ENCODE measurements at regions not wholly inside any gene's neighbourhood (a gene's known extent, or its start where the extent isn't known, plus 50 kb on each side); places are given as distances from the start of the nearest gene placed in this dataset.

- H3K4me1 ChIP-seq (ENCODE audit: insufficient read depth, low read length): peaks cover 8% of the 10 kb centered on the region
- H2AFZ ChIP-seq (ENCODE audit: low read length): no peak overlapping the region
- H3K9me2 ChIP-seq (replicated peaks; ENCODE audit: low read length): no peaks in the 10 kb centered on the region
- no TSS peak for BruUV-seq (replicated peaks)
- ChIA-PET POLR2A (ENCODE audit: unreplicated experiment) (no interaction called here), CTCF (no interaction called here)
- no peaks in the 10 kb centered on the region for H3F3A ChIP-seq (ENCODE audit: low read length, unreplicated experiment)
- no peak overlapping the region for H3K4me3 ChIP-seq (ENCODE audit: low read length)
- H3K9ac ChIP-seq (ENCODE audit: low read length): no peak overlapping the region
- no peak for ATAC-seq
- no peaks in the 10 kb centered on the region for H3K9me3 ChIP-seq (ENCODE audit: low read length)
- no peak overlapping the region for H3K4me2 ChIP-seq (ENCODE audit: low read length)
- intact Hi-C loops (cut with micrococcal nuclease): loop anchor here (1.0 to 5.0 kb wide), 2 partner anchors 118 to 291 kb away; no protein-coding TSS in a partner anchor
- H4K20me1 ChIP-seq (ENCODE audit: low read length): no peaks in the 10 kb centered on the region
- TF ChIP-seq EZH2 (IDR thresholded peaks at IDR 0.05; ENCODE audit: low read length, unreplicated experiment): no peak
- no peak for TF ChIP-seq CTCF (conservative IDR thresholded peaks at IDR 0.05; ENCODE audit: low read depth, low read length)
- no peak for TF ChIP-seq EZH2phosphoT487 (IDR thresholded peaks at IDR 0.05; ENCODE audit: borderline replicate concordance, low read length)
- no peak for DNase-seq
- no peak overlapping the region for H3K27ac ChIP-seq (ENCODE audit: low read length)
- no peaks in the 10 kb centered on the region for H3K79me2 ChIP-seq (ENCODE audit: low read length)
- no peaks in the 10 kb centered on the region for H3K27me3 ChIP-seq (ENCODE audit: low read length)
- no peaks in the 10 kb centered on the region for H3K36me3 ChIP-seq (ENCODE audit: low read depth, low read length)
Observed at GRCh38 chr13:39263531-39263930, 225.3 kb downstream of the NHLRC3 start.

GRCh38 chr13:39266426-39266825, 228.2 kb downstream of the NHLRC3 start:
- BruUV-seq (replicated peaks): no TSS peak
- H3F3A ChIP-seq (ENCODE audit: low read length, unreplicated experiment): no peaks in the 10 kb centered on the region
- H3K4me3 ChIP-seq (ENCODE audit: low read length): no peak overlapping the region
- H3K79me2 ChIP-seq (ENCODE audit: low read length): no peaks in the 10 kb centered on the region
- no peaks in the 10 kb centered on the region for H4K20me1 ChIP-seq (ENCODE audit: low read length)
- H2AFZ ChIP-seq (ENCODE audit: low read length): no peak overlapping the region
- H3K9ac ChIP-seq (ENCODE audit: low read length): no peak overlapping the region
- ChIA-PET POLR2A (ENCODE audit: unreplicated experiment) (no interaction called here), CTCF (no interaction called here)
- no peaks in the 10 kb centered on the region for H3K36me3 ChIP-seq (ENCODE audit: low read depth, low read length)
- H3K27me3 ChIP-seq (ENCODE audit: low read length): no peaks in the 10 kb centered on the region
- H3K9me3 ChIP-seq (ENCODE audit: low read length): no peaks in the 10 kb centered on the region
- H3K4me2 ChIP-seq (ENCODE audit: low read length): no peak overlapping the region
- no peaks in the 10 kb centered on the region for H3K9me2 ChIP-seq (replicated peaks; ENCODE audit: low read length)
- intact Hi-C loops (cut with micrococcal nuclease): no loop called here
- H3K4me1 ChIP-seq (ENCODE audit: insufficient read depth, low read length): no peaks in the 10 kb centered on the region
- no peak overlapping the region for H3K27ac ChIP-seq (ENCODE audit: low read length)
- TF ChIP-seq EZH2 (IDR thresholded peaks at IDR 0.05; ENCODE audit: low read length, unreplicated experiment) (no peak), EZH2phosphoT487 (IDR thresholded peaks at IDR 0.05; ENCODE audit: borderline replicate concordance, low read length) (no peak), CTCF (conservative IDR thresholded peaks at IDR 0.05; ENCODE audit: low read depth, low read length) (no peak)
- DNase-seq (peak; percentile 25), ATAC-seq (no peak)

- Histone ChIP-seq H4K20me1 (ENCODE audit: low read length) (no peaks in the 10 kb centered on the region), H3K4me3 (ENCODE audit: low read length) (no peak overlapping the region), H3K27me3 (ENCODE audit: low read length) (no peaks in the 10 kb centered on the region), H3K36me3 (ENCODE audit: low read depth, low read length) (no peaks in the 10 kb centered on the region), H3K9me2 (replicated peaks; ENCODE audit: low read length) (no peaks in the 10 kb centered on the region), H3K4me1 (ENCODE audit: insufficient read depth, low read length) (no peaks in the 10 kb centered on the region), H3K4me2 (ENCODE audit: low read length) (no peak overlapping the region), H2AFZ (ENCODE audit: low read length) (no peak overlapping the region), H3K9me3 (ENCODE audit: low read length) (no peaks in the 10 kb centered on the region), H3K79me2 (ENCODE audit: low read length) (no peaks in the 10 kb centered on the region), H3F3A (ENCODE audit: low read length, unreplicated experiment) (no peaks in the 10 kb centered on the region), H3K9ac (ENCODE audit: low read length) (no peak overlapping the region), H3K27ac (ENCODE audit: low read length) (no peak overlapping the region)
- TF ChIP-seq EZH2 (IDR thresholded peaks at IDR 0.05; ENCODE audit: low read length, unreplicated experiment): no peak
- TF ChIP-seq EZH2phosphoT487 (IDR thresholded peaks at IDR 0.05; ENCODE audit: borderline replicate concordance, low read length): no peak
- no peak for TF ChIP-seq CTCF (conservative IDR thresholded peaks at IDR 0.05; ENCODE audit: low read depth, low read length)
- POLR2A ChIA-PET (ENCODE audit: unreplicated experiment): no interaction called here
- intact Hi-C loops (cut with micrococcal nuclease): no loop called here
- ATAC-seq: no peak
- CTCF ChIA-PET: no interaction called here
- BruUV-seq (replicated peaks): no TSS peak
- DNase-seq: no peak
Observed at GRCh38 chr13:39268398-39268797, 230.1 kb downstream of the NHLRC3 start.
